HepG2 (cell line): ENCODE measurements at regions not wholly inside any gene's neighbourhood (a gene's known extent, or its start where the extent isn't known, plus 50 kb on each side); places are given as distances from the start of the nearest gene placed in this dataset.

ENCODE experiments used
- ATAC-seq: fragments of 200-7000 bp; cut with Tn5 transposase; 3 replicates; pipeline ENCODE4 v1.9.1; 2020; ENCODE audit warnings: mild to moderate bottlenecking, moderate library complexity
- BruUV-seq: library from RNA; stranded (reverse); fragments of 400-500 nt; replicated peaks from 2 replicates; lab custom pipeline; 2021; lab: Mats Ljungman, UMichigan
- CTCF ChIA-PET: fragments of 300-600 bp; formaldehyde crosslinking; extraction: SDS; loops from one replicate; lab custom pipeline; 2021; ENCODE audit warnings: low total read pairs, inconsistent platforms, low intra/inter-chr PET ratio; lab: Yijun Ruan, JAX
- POLR2A ChIA-PET: fragments of 350-600 bp; sonication (Branson Sonifier 250); formaldehyde crosslinking; loops from one replicate; lab custom pipeline; 2020; ENCODE audit warnings: antibody characterized with exemption, inconsistent platforms; lab: Yijun Ruan, JAX
- DNase-seq: peaks from one replicate; pipeline ENCODE4 v3.0.0-alpha.2; 2015; ENCODE audit warnings: low spot score
- FAIRE-seq: peaks from 3 replicates; lab custom pipeline; 2011; peaks lifted over from hg19 to GRCh38; lab: Jason Lieb, UNC
- H2AFZ ChIP-seq: one replicate; pipeline ENCODE4 v1.6.1; 2011; ENCODE audit warnings: low read length, inconsistent platforms
- H3K27ac ChIP-seq: fragments of 300-600 bp; 3 replicates; pipeline ENCODE4 v1.8.0; 2011; ENCODE audit warnings: mixed run types, mild to moderate bottlenecking, mixed read lengths, low read length, inconsistent platforms; ENCODE audit not compliant: insufficient read depth; ENCODE audit errors: extremely low read length
- H3K27me3 ChIP-seq, 2 experiments: fragments of 200-600 bp in 1 of 2; 2 replicates in 1 of 2; 3 replicates in 1 of 2; pipeline versions ENCODE4 v1.6.0 to v1.8.0; 2011; ENCODE audit warnings: low read length in 2 of 2, mild to moderate bottlenecking in 2 of 2, moderate library complexity in 2 of 2, inconsistent platforms in 1 of 2; ENCODE audit not compliant: insufficient read depth in 2 of 2, control insufficient read depth in 1 of 2
- H3K36me3 ChIP-seq, 2 experiments: fragments of 200-600 bp in 1 of 2; replicated peaks in 1 of 2; 2 replicates in 1 of 2; 3 replicates in 1 of 2; pipeline versions ENCODE4 v1.5.1 to v1.8.0; 2011; ENCODE audit warnings: low read length in 2 of 2, inconsistent platforms in 1 of 2; ENCODE audit not compliant: insufficient read depth in 2 of 2, control insufficient read depth in 1 of 2
- H3K4me1 ChIP-seq: 2 replicates; pipeline ENCODE4 v1.5.1; 2012; ENCODE audit warnings: low read length, inconsistent platforms; ENCODE audit not compliant: insufficient read depth
- H3K4me2 ChIP-seq: 2 replicates; pipeline ENCODE4 v1.6.0; 2011; ENCODE audit warnings: low read depth, low read length, inconsistent platforms
- H3K4me3 ChIP-seq, 3 experiments: fragments of 200-600 bp in 1 of 3; sonication (generic), shearing (Covaris generic) in 1 of 3; replicated peaks in 1 of 3; 2 replicates each; pipeline ENCODE4 v1.5.1; 2011 to 2016; ENCODE audit warnings: low read length in 3 of 3, inconsistent platforms in 2 of 3, low read depth in 2 of 3, mild to moderate bottlenecking in 2 of 3, control low read depth in 1 of 3, mixed read lengths in 1 of 3; ENCODE audit not compliant: insufficient read depth in 1 of 3
- H3K79me2 ChIP-seq: one replicate; pipeline ENCODE4 v1.6.1; 2011; ENCODE audit warnings: low read length, inconsistent platforms; ENCODE audit not compliant: insufficient read depth
- H3K9ac ChIP-seq: 2 replicates; pipeline ENCODE4 v1.6.0; 2011; ENCODE audit warnings: mild to moderate bottlenecking, low read depth, low read length, inconsistent platforms; ENCODE audit not compliant: insufficient read depth
- H3K9me3 ChIP-seq: 2 replicates; pipeline ENCODE4 v1.5.1; 2012; ENCODE audit warnings: mild to moderate bottlenecking, low read length
- H4K20me1 ChIP-seq: 2 replicates; pipeline ENCODE4 v1.6.0; 2011; ENCODE audit warnings: inconsistent platforms, mild to moderate bottlenecking, low read length, moderate library complexity; ENCODE audit not compliant: insufficient read depth
- MED1 ChIP-seq: sonication (generic); formaldehyde crosslinking; IDR thresholded peaks from 2 replicates; pipeline ENCODE4 v1.4.0; 2020; ENCODE audit warnings: missing genetic modification reagents
- POLR2A ChIP-seq, 2 experiments: IDR thresholded peaks; 2 replicates each; pipeline ENCODE4 v1.6.1; 2011; ENCODE audit warnings: low read depth in 2 of 2, low read length in 2 of 2, mild to moderate bottlenecking in 1 of 2, moderate library complexity in 1 of 2; ENCODE audit not compliant: insufficient read depth in 1 of 2
- ZBTB1 ChIP-seq: sonication (generic); formaldehyde crosslinking; IDR thresholded peaks from 2 replicates; pipeline ENCODE4 v1.4.0; 2020; ENCODE audit warnings: missing genetic modification reagents, borderline replicate concordance
- ZNF3 ChIP-seq: IDR thresholded peaks from 2 replicates; pipeline ENCODE4 v1.7.0; 2017; ENCODE audit warnings: inconsistent platforms
- ZNF383 ChIP-seq: sonication (generic); formaldehyde crosslinking; IDR thresholded peaks from 2 replicates; pipeline ENCODE4 v1.4.0; 2020; ENCODE audit warnings: missing genetic modification reagents, mild to moderate bottlenecking, borderline replicate concordance
- ZNF558 ChIP-seq: sonication (generic); formaldehyde crosslinking; IDR thresholded peaks from 2 replicates; pipeline ENCODE4 v1.9.0; 2022; ENCODE audit warnings: mild to moderate bottlenecking, missing genetic modification reagents, borderline replicate concordance
- ZNF749 ChIP-seq: sonication (generic); formaldehyde crosslinking; IDR thresholded peaks from 2 replicates; pipeline ENCODE4 v1.8.0; 2022; ENCODE audit warnings: mild to moderate bottlenecking, missing genetic modification reagents, moderate library complexity, borderline replicate concordance
- ZNF816 ChIP-seq: sonication (generic); formaldehyde crosslinking; IDR thresholded peaks from 2 replicates; pipeline ENCODE4 v1.8.0; 2022; ENCODE audit warnings: missing genetic modification reagents, mild to moderate bottlenecking, borderline replicate concordance
- WGBS: methylation state at CpG from one replicate; pipeline ENCODE4 v1.1.6; 2017; ENCODE audit warnings: low lambda C conversion rate; 5-methylcytosine and 5-hydroxymethylcytosine counted together
- in situ Hi-C: cut with HindIII; loops from 2 replicates; pipeline ENCODE4 v1.10.0; 2017; ENCODE audit warnings: low pct_unique_long_range_greater_than_20kb; ENCODE audit not compliant: extremely low pct_ligation_motif_present
- intact Hi-C: fragments of 100-400 bp; cut with micrococcal nuclease; formaldehyde crosslinking; loops from one replicate; pipeline ENCODE4 v1.10.0; 2022; ENCODE audit not compliant: unreplicated experiment
- TF ChIP-seq, protein P1 (sequence below), 2 experiments: fragments of 450-650 bp in 1 of 2; sonication (generic) in 1 of 2; formaldehyde crosslinking in 1 of 2; IDR thresholded peaks; 2 replicates each; pipeline versions ENCODE4 v1.6.1 to v1.8.0; 2016 to 2022; ENCODE audit warnings: antibody characterized with exemption in 1 of 2, mild to moderate bottlenecking in 1 of 2, missing genetic modification reagents in 1 of 2
- TF ChIP-seq, protein P2 (sequence below): sonication (generic); formaldehyde crosslinking; IDR thresholded peaks from 2 replicates; pipeline ENCODE4 v1.4.0; 2020; ENCODE audit warnings: missing genetic modification reagents
- TF ChIP-seq, protein P3 (sequence below), 2 experiments: fragments of 450-650 bp in 1 of 2; sonication (generic) in 1 of 2; formaldehyde crosslinking; IDR thresholded peaks; 2 replicates each; pipeline versions ENCODE4 v1.5.0 to v1.8.0; 2020 to 2022; ENCODE audit warnings: mild to moderate bottlenecking in 1 of 2, missing genetic modification reagents in 1 of 2

DNA sequence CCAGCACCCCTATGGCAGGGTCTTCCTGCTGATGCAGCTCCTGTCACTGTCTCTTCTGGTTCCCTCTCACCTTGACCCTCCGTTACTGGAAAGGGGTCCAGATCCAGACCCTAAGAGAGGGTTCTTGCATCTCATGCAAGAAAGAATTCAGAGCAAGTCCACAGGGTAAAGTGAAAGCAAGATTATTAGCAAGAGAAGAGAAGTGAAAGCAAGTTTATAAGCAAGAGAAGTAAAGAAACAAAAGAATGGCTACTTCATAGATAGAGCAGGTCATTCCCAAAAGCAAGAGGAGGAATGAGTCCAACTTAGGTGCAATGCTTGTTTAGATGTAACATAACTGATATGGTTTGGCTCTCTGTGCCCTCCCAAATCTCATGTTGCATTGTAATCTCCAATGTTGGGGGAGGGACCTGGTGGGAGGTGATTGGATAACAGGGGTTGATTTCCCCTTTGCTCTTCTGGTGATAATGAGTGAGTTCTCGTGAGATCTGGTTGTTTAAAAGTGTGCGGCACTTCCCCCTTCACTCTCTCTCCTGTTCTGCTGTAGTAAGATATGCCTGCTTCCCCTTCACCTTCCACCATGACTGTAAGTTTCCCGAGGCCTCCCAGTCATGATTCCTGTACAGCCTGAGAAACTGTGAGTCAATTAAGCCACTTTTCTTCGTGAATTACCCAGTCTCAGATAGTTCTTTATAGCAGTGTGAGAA, 183.3 kb downstream of the MED10 start:
- DNase-seq = no peak
- H3K4me1 ChIP-seq = no peaks in the 10 kb centered on the region
- CTCF ChIA-PET = no interaction called here
- intact Hi-C loops = no loop called here
- no peaks in the 10 kb centered on the region for H3K27me3 ChIP-seq
- TF ChIP-seq, protein P1, sequence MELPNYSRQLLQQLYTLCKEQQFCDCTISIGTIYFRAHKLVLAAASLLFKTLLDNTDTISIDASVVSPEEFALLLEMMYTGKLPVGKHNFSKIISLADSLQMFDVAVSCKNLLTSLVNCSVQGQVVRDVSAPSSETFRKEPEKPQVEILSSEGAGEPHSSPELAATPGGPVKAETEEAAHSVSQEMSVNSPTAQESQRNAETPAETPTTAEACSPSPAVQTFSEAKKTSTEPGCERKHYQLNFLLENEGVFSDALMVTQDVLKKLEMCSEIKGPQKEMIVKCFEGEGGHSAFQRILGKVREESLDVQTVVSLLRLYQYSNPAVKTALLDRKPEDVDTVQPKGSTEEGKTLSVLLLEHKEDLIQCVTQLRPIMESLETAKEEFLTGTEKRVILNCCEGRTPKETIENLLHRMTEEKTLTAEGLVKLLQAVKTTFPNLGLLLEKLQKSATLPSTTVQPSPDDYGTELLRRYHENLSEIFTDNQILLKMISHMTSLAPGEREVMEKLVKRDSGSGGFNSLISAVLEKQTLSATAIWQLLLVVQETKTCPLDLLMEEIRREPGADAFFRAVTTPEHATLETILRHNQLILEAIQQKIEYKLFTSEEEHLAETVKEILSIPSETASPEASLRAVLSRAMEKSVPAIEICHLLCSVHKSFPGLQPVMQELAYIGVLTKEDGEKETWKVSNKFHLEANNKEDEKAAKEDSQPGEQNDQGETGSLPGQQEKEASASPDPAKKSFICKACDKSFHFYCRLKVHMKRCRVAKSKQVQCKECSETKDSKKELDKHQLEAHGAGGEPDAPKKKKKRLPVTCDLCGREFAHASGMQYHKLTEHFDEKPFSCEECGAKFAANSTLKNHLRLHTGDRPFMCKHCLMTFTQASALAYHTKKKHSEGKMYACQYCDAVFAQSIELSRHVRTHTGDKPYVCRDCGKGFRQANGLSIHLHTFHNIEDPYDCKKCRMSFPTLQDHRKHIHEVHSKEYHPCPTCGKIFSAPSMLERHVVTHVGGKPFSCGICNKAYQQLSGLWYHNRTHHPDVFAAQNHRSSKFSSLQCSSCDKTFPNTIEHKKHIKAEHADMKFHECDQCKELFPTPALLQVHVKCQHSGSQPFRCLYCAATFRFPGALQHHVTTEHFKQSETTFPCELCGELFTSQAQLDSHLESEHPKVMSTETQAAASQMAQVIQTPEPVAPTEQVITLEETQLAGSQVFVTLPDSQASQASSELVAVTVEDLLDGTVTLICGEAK (IDR thresholded peaks at IDR 0.05) = no peak
- TF ChIP-seq, protein P1 (CRISPR knock-in tag; IDR thresholded peaks at IDR 0.05) = no peak
- TF ChIP-seq ZNF383 (CRISPR knock-in tag) = no peak
- TF ChIP-seq POLR2A (IDR thresholded peaks at IDR 0.05; ENCODE audit: insufficient read depth in 1 of 2, low read depth in 2 of 2, low read length in 2 of 2) = no peak
- TF ChIP-seq ZNF558 (CRISPR knock-in tag) = no peak
- no peak for TF ChIP-seq ZNF749 (CRISPR knock-in tag)
- TF ChIP-seq ZBTB1 (CRISPR knock-in tag) = no peak
- no peak for TF ChIP-seq ZNF816 (CRISPR knock-in tag)
- TF ChIP-seq, protein P2, sequence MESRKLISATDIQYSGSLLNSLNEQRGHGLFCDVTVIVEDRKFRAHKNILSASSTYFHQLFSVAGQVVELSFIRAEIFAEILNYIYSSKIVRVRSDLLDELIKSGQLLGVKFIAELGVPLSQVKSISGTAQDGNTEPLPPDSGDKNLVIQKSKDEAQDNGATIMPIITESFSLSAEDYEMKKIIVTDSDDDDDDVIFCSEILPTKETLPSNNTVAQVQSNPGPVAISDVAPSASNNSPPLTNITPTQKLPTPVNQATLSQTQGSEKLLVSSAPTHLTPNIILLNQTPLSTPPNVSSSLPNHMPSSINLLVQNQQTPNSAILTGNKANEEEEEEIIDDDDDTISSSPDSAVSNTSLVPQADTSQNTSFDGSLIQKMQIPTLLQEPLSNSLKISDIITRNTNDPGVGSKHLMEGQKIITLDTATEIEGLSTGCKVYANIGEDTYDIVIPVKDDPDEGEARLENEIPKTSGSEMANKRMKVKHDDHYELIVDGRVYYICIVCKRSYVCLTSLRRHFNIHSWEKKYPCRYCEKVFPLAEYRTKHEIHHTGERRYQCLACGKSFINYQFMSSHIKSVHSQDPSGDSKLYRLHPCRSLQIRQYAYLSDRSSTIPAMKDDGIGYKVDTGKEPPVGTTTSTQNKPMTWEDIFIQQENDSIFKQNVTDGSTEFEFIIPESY (CRISPR knock-in tag) = no peak
- TF ChIP-seq ZNF3 (CRISPR knock-in tag) = no peak
- TF ChIP-seq, protein P3, sequence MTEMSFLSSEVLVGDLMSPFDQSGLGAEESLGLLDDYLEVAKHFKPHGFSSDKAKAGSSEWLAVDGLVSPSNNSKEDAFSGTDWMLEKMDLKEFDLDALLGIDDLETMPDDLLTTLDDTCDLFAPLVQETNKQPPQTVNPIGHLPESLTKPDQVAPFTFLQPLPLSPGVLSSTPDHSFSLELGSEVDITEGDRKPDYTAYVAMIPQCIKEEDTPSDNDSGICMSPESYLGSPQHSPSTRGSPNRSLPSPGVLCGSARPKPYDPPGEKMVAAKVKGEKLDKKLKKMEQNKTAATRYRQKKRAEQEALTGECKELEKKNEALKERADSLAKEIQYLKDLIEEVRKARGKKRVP (CRISPR knock-in tag; IDR thresholded peaks at IDR 0.05) = no peak
- no peak for TF ChIP-seq MED1 (CRISPR knock-in tag)
- no TSS peak for BruUV-seq
- no peaks in the 10 kb centered on the region for H3K9me3 ChIP-seq
- no peak overlapping the region for H3K4me3 ChIP-seq
- in situ Hi-C loops = no loop called here
- POLR2A ChIA-PET = no interaction called here
- H3K9ac ChIP-seq = no peak overlapping the region
- no peaks in the 10 kb centered on the region for H3K36me3 ChIP-seq
- ATAC-seq = no peak
- no peaks in the 10 kb centered on the region for H4K20me1 ChIP-seq
- no peak overlapping the region for H3K4me2 ChIP-seq
- 37% methylated on average over 5 of the region's 5 CpGs for WGBS
- H2AFZ ChIP-seq = no peak overlapping the region
- no peak overlapping the region for H3K27ac ChIP-seq
- no peak for FAIRE-seq
- H3K79me2 ChIP-seq = no peaks in the 10 kb centered on the region
